HL-60 (cell line): ENCODE measurements at regions not wholly inside any gene's neighbourhood (a gene's known extent, or its start where the extent isn't known, plus 50 kb on each side); places are given as distances from the start of the nearest gene placed in this dataset.

Source experiments
- DNase-seq, 2 experiments: peaks; one replicate each; pipeline ENCODE4 v3.0.0-alpha.2; 2010 to 2020; ENCODE audit warnings: low read depth in 1 of 2, low spot score in 1 of 2
- H3K27ac ChIP-seq: fragments of 250-450 bp; sonication (Bioruptor Pico); replicated peaks from 2 replicates; pipeline ENCODE4 v1.5.1; 2020; ENCODE audit warnings: mild to moderate bottlenecking, moderate library complexity
- H3K27me3 ChIP-seq: fragments of 250-450 bp; sonication (Bioruptor Pico); 2 replicates; pipeline ENCODE4 v1.5.1; 2021; ENCODE audit warnings: mild to moderate bottlenecking, moderate library complexity; ENCODE audit not compliant: insufficient read depth, poor library complexity, severe bottlenecking
- H3K4me3 ChIP-seq: replicated peaks from 2 replicates; pipeline ENCODE4 v1.5.1; 2011; ENCODE audit warnings: mild to moderate bottlenecking, control low read depth, low read length; ENCODE audit not compliant: insufficient read depth
- GABPA ChIP-seq: IDR thresholded peaks from 2 replicates; pipeline ENCODE4 v1.6.1; 2012; ENCODE audit warnings: low read depth
- POLR2AphosphoS5 ChIP-seq: IDR thresholded peaks from 2 replicates; pipeline ENCODE4 v1.6.1; 2012; ENCODE audit warnings: low read depth
- SPI1 ChIP-seq: IDR thresholded peaks from 2 replicates; pipeline ENCODE4 v1.6.1; 2012; ENCODE audit warnings: low read depth, mild to moderate bottlenecking, borderline replicate concordance
- TF ChIP-seq, protein P1 (sequence below): IDR thresholded peaks from 2 replicates; pipeline ENCODE4 v1.6.1; 2012; ENCODE audit warnings: low read depth; ENCODE audit not compliant: insufficient replicate concordance
- TF ChIP-seq, protein P2 (sequence below): IDR thresholded peaks from one replicate; pipeline ENCODE4 v1.5.1; 2011; ENCODE audit warnings: low read length, control low read depth, inconsistent platforms; ENCODE audit not compliant: insufficient read depth

DNA sequence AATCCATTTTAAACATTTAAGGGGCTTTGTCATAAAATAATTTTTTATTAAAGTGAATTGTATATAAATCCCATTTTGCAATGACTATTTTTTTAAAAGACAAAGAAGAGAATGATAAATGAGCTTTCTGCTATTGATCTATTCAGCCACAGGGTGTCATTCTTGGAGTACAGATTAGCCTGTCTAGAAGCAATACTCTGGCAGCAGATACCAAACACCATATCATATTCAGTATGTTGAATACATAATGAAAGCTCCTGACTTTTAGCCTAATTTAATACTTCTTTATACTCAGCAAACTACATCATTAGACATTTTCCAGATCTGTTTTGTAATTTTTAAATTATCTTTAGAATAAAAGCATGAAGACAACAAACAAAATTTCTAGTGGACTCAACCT lies 496.3 kb downstream of the PDGFC start:
- TF ChIP-seq, protein P1, sequence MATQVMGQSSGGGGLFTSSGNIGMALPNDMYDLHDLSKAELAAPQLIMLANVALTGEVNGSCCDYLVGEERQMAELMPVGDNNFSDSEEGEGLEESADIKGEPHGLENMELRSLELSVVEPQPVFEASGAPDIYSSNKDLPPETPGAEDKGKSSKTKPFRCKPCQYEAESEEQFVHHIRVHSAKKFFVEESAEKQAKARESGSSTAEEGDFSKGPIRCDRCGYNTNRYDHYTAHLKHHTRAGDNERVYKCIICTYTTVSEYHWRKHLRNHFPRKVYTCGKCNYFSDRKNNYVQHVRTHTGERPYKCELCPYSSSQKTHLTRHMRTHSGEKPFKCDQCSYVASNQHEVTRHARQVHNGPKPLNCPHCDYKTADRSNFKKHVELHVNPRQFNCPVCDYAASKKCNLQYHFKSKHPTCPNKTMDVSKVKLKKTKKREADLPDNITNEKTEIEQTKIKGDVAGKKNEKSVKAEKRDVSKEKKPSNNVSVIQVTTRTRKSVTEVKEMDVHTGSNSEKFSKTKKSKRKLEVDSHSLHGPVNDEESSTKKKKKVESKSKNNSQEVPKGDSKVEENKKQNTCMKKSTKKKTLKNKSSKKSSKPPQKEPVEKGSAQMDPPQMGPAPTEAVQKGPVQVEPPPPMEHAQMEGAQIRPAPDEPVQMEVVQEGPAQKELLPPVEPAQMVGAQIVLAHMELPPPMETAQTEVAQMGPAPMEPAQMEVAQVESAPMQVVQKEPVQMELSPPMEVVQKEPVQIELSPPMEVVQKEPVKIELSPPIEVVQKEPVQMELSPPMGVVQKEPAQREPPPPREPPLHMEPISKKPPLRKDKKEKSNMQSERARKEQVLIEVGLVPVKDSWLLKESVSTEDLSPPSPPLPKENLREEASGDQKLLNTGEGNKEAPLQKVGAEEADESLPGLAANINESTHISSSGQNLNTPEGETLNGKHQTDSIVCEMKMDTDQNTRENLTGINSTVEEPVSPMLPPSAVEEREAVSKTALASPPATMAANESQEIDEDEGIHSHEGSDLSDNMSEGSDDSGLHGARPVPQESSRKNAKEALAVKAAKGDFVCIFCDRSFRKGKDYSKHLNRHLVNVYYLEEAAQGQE: no peak
- TF ChIP-seq, protein P2, sequence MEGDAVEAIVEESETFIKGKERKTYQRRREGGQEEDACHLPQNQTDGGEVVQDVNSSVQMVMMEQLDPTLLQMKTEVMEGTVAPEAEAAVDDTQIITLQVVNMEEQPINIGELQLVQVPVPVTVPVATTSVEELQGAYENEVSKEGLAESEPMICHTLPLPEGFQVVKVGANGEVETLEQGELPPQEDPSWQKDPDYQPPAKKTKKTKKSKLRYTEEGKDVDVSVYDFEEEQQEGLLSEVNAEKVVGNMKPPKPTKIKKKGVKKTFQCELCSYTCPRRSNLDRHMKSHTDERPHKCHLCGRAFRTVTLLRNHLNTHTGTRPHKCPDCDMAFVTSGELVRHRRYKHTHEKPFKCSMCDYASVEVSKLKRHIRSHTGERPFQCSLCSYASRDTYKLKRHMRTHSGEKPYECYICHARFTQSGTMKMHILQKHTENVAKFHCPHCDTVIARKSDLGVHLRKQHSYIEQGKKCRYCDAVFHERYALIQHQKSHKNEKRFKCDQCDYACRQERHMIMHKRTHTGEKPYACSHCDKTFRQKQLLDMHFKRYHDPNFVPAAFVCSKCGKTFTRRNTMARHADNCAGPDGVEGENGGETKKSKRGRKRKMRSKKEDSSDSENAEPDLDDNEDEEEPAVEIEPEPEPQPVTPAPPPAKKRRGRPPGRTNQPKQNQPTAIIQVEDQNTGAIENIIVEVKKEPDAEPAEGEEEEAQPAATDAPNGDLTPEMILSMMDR: no peak
- TF ChIP-seq POLR2AphosphoS5 (no peak), SPI1 (no peak), GABPA (no peak)
- Histone ChIP-seq H3K27ac (no peak overlapping the region), H3K4me3 (no peak overlapping the region), H3K27me3 (no peaks in the 10 kb centered on the region)
- DNase-seq: no peak

DNA sequence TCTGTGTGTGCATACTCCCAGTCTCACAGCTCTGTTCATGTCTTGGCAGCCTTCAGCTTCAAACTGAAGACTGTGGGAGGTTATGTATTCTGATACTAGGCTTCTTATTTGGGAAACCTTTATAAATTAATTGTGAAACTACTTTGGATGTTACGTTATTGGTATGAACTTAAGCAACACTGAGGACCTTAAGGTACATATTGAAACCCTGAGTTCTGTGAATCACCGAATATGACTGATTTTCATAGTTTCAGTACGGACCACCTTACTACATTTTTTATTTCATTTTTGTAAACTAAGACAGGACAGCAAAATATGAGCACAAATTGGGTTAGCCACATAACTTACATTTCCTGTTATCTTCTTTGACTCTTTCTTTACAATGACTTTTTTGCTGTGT lies 498.4 kb downstream of the PDGFC start:
- no peak for DNase-seq
- TF ChIP-seq, protein P2: no peak
- TF ChIP-seq GABPA (no peak), POLR2AphosphoS5 (no peak), SPI1 (no peak)
- TF ChIP-seq, protein P1: no peak
- no peaks in the 10 kb centered on the region for H3K27me3 ChIP-seq
- H3K27ac ChIP-seq: no peak overlapping the region
- no peak overlapping the region for H3K4me3 ChIP-seq

DNA sequence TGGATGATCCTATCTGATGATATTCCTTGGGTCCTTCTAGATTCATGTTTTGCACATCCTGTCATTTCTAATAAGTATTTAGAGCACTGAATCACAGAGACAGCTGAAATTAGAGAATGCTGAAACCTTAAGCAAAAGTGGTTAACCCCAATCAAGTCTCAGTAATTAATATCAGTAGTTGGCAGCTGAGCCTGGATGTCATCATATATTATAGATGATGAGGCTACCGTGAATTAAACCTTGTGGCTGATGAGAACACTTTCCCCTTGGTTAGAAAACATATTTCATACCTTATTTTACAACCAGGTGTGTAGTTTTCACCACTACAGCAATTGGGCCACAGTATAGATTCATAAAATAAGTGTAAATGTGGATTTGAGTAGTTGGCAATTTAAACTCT lies 499.0 kb downstream of the PDGFC start:
- TF ChIP-seq, protein P2: no peak
- TF ChIP-seq, protein P1: no peak
- TF ChIP-seq SPI1: no peak
- no peak for TF ChIP-seq GABPA
- no peak for TF ChIP-seq POLR2AphosphoS5
- no peaks in the 10 kb centered on the region for H3K27me3 ChIP-seq
- H3K27ac ChIP-seq: no peak overlapping the region
- H3K4me3 ChIP-seq: no peak overlapping the region
- no peak for DNase-seq
